NCI-H2227 (cell line): ENCODE measurements at regions not wholly inside any gene's neighbourhood (a gene's known extent, or its start where the extent isn't known, plus 50 kb on each side); places are given as distances from the start of the nearest gene placed in this dataset.

Experiments
- DNase-seq: peaks from one replicate; lab custom pipeline; 2025; ENCODE audit not compliant: unreplicated experiment; lab: John Stamatoyannopoulos, UW

- DNase-seq: peak; percentile 44
These were observed 106.2 kb upstream of the NAV3 start for GRCh38 chr12:77724367-77724957.

GRCh38 chr12:77723308-77723707 is 107.4 kb upstream of the NAV3 start:
- no peak for DNase-seq

- DNase-seq: no peak
These were observed 108.2 kb upstream of the NAV3 start for GRCh38 chr12:77722536-77722935.

- peak; percentile 11 for DNase-seq
These were observed 110.4 kb upstream of the NAV3 start for GRCh38 chr12:77720258-77720657.

GRCh38 chr12:77710209-77710608 is 120.5 kb upstream of the NAV3 start:
- DNase-seq: no peak

- DNase-seq: no peak
These were observed 133.6 kb upstream of the NAV3 start for GRCh38 chr12:77697126-77697525.

GRCh38 chr12:77696183-77696582 is 134.5 kb upstream of the NAV3 start:
- DNase-seq: no peak

- no peak for DNase-seq
These were observed 141.1 kb upstream of the NAV3 start for GRCh38 chr12:77689510-77690086.

GRCh38 chr12:77687321-77687720 is 143.4 kb upstream of the NAV3 start:
- no peak for DNase-seq

GRCh38 chr12:77686760-77687159 is 143.9 kb upstream of the NAV3 start:
- peak; percentile 15 for DNase-seq

GRCh38 chr12:77685901-77686300 is 144.8 kb upstream of the NAV3 start:
- DNase-seq: no peak

- DNase-seq: peak; percentile 87
These were observed 145.6 kb upstream of the NAV3 start for GRCh38 chr12:77685112-77685511.

GRCh38 chr12:77682488-77682887 is 148.2 kb upstream of the NAV3 start:
- no peak for DNase-seq

- DNase-seq: no peak
These were observed 149.0 kb upstream of the NAV3 start for GRCh38 chr12:77681726-77682125.

- no peak for DNase-seq
These were observed 151.0 kb upstream of the NAV3 start for GRCh38 chr12:77679686-77680085.

- no peak for DNase-seq
These were observed 152.1 kb upstream of the NAV3 start for GRCh38 chr12:77678621-77679020.

- DNase-seq: no peak
These were observed 163.6 kb upstream of the NAV3 start for GRCh38 chr12:77667101-77667500.

- no peak for DNase-seq
These were observed 182.0 kb upstream of the NAV3 start for GRCh38 chr12:77648716-77649115.

- peak; percentile 10 for DNase-seq
These were observed 184.6 kb upstream of the NAV3 start for GRCh38 chr12:77645966-77646598.

- no peak for DNase-seq
These were observed 185.6 kb upstream of the NAV3 start for GRCh38 chr12:77644915-77645605.

- DNase-seq: no peak
These were observed 188.4 kb upstream of the NAV3 start for GRCh38 chr12:77642246-77642645.

GRCh38 chr12:77640356-77640755 is 190.3 kb upstream of the NAV3 start:
- no peak for DNase-seq
